ENCODE measurements at regions not wholly inside any gene's neighbourhood (a gene's known extent, or its start where the extent isn't known, plus 50 kb on each side); places are given as distances from the start of the nearest gene placed in this dataset.
A peak's percentile ranks its signal among the peaks of the same experiment; 100 is the strongest.

DNA sequence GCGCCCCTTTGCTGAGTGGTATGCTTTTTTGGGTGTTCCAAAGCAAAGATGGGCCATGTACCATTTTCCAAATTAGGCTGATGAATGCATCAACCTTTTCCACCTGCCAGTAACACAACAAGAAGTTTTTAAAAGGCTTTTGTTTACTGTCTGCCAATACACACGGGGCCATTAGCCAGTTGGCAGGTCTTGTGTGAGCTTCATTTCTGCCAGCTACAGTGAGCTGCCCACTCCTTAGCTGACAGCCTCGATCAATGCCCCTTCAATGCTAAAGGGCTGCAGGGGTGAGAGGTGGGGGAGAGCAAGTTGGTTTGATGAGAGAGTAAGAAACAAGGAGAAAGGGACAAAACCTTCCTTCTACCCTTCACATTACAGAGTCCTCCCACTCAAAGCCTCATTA is 128.7 kb downstream of the C5orf15 start:
- no peak overlapping the region for H3K27ac ChIP-seq
- WGBS, 2 donors = 39 to 54% methylated on average over 3 of the region's 3 CpGs
- H3K27me3 ChIP-seq = no peaks in the 10 kb centered on the region
- intact Hi-C loops (cut with DNase I; ENCODE audit: low total_unique reads) = no loop called here
- H3K4me1 ChIP-seq = peaks cover 4% of the 10 kb centered on the region
- TF ChIP-seq POLR2A (IDR thresholded peaks at IDR 0.05) (no peak), CTCF (IDR thresholded peaks at IDR 0.05) (no peak)
- H3K9me3 ChIP-seq = no peaks in the 10 kb centered on the region
- H3K4me3 ChIP-seq = no peak overlapping the region
- no peaks in the 10 kb centered on the region for H3K36me3 ChIP-seq (ENCODE audit: low read depth, missing control alignments)
- DNase-seq = peak; percentile 51

DNA sequence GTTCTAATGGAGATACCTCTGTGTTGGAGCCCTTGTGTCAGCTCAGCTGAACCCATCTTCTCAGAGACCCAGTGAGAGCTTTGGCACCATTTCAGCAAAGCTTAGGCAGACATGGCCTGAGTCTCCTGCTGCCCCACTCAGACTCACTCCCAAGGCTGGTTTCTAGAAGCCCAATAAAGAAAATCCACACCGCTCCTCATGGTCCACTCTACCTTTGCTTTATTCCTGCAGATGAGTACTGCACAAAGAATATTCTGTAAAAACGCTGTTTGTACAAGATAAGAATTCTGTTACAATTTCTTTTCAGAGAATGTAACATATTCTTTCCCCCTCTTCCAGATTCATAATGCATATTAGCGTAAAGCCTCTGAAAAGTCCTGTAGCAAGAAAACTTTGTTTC is 129.3 kb downstream of the C5orf15 start:
- intact Hi-C loops (cut with DNase I; ENCODE audit: low total_unique reads) = no loop called here

DNA sequence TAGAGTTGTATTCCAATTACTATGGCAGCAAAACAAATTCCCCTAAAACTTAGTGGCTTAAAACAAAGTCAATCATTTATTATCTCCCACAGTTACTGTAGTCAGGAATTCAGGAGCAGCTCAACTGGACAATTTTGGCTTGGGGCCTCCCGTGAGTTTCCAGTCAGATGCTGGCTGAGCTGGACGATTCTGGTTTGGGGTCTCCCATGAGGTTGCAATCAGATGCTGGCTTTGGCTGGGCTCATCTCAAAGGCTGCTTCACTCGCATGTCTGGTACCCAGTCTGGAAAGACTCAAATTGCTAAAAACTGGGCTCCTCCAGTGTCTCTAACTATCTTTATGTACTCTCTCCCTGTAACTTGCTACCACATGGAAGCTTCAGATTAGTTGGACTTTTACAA is 130.1 kb downstream of the C5orf15 start:
- no peak overlapping the region for H3K27ac ChIP-seq
- DNase-seq = no peak
- H3K4me3 ChIP-seq = no peak overlapping the region
- intact Hi-C loops (cut with DNase I; ENCODE audit: low total_unique reads) = no loop called here
- peaks cover 4% of the 10 kb centered on the region for H3K4me1 ChIP-seq
- TF ChIP-seq CTCF (IDR thresholded peaks at IDR 0.05) = no peak
- H3K27me3 ChIP-seq = no peaks in the 10 kb centered on the region
- no peaks in the 10 kb centered on the region for H3K9me3 ChIP-seq
- WGBS, 2 donors = 70 to 89% methylated on average over 3 of the region's 3 CpGs
- H3K36me3 ChIP-seq (ENCODE audit: low read depth, missing control alignments) = no peaks in the 10 kb centered on the region

More for the DNA sequence above, 129.3 kb downstream of the C5orf15 start:
- Histone ChIP-seq H3K27me3 (no peaks in the 10 kb centered on the region), H3K27ac (no peak overlapping the region), H3K36me3 (ENCODE audit: low read depth, missing control alignments) (no peaks in the 10 kb centered on the region), H3K4me1 (peaks cover 4% of the 10 kb centered on the region), H3K4me3 (no peak overlapping the region), H3K9me3 (no peaks in the 10 kb centered on the region)
- WGBS, 2 donors = 58 to 66% methylated on average over 3 of the region's 3 CpGs
- DNase-seq = no peak
- TF ChIP-seq POLR2A (IDR thresholded peaks at IDR 0.05) (no peak), CTCF (IDR thresholded peaks at IDR 0.05) (no peak)

DNA sequence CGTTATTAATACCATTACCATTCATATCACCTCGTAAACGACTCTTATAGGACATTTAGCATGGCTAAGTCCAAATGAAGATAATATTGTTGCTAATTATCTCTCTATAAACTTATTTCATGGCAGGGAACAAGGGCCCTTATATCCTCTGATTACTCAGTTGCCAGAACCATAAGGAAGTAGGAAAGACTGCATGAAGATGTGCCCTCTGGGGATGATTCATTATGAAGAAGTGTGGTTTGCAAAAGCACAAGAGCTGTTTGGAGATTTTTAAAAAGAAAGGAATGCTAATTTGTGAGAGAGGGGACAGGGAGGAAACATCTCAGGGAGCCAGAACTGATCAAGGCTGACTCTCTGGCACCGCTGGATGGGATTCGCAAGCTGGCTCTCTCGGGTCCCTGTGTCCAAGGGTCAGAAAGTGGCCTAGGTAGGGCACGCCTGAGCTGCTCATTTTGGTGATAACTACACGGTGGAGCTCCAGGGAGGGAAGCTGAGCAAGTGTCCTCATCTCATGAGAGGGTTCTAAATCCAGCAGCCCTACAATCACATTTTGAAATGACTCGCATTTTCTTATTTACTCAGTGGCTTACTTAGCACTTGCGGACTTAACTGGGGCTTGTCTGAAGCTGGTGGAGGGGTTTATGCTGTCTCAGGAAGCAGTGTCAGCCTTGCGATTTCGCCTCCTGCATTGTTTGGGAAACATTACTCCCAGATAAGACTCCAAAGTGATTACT is 136.8 kb downstream of the C5orf15 start:
- H3K27me3 ChIP-seq = no peaks in the 10 kb centered on the region
- intact Hi-C loops (cut with DNase I; ENCODE audit: low total_unique reads) = no loop called here
- no peaks in the 10 kb centered on the region for H3K36me3 ChIP-seq (ENCODE audit: low read depth, missing control alignments)
- H3K9me3 ChIP-seq = no peaks in the 10 kb centered on the region
- TF ChIP-seq POLR2A (IDR thresholded peaks at IDR 0.05) (no peak), CTCF (IDR thresholded peaks at IDR 0.05) (no peak)
- no peaks in the 10 kb centered on the region for H3K4me1 ChIP-seq
- no peak for DNase-seq
- 59 to 73% methylated on average over 12 of the region's 12 CpGs for WGBS, 2 donors
- H3K27ac ChIP-seq = no peak overlapping the region
- no peak overlapping the region for H3K4me3 ChIP-seq

DNA sequence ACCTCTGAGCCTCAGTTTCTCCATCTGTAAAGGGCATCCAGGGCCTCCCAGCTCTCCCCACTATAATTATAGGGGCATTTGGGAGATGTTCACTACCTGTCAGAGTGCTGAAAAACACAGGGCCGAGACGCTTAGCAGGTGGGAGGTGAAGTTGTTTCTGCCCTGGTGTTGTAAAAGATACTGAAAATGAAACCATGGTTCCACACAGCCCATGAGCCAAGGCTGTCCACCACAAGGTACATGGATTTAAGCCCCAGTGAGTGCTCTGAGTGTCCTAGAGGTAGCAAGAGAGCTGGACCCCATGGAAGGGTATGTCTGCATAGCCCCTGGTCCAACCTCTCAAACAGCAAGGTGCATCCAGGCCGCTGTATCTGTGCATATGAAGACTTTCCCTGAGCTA is 137.5 kb downstream of the C5orf15 start:
- H3K36me3 ChIP-seq (ENCODE audit: low read depth, missing control alignments) = no peaks in the 10 kb centered on the region
- WGBS, 2 donors = 91 to 93% methylated on average over 3 of the region's 3 CpGs
- intact Hi-C loops (cut with DNase I; ENCODE audit: low total_unique reads) = no loop called here
- DNase-seq = no peak
- H3K4me1 ChIP-seq = no peaks in the 10 kb centered on the region
- no peaks in the 10 kb centered on the region for H3K9me3 ChIP-seq
- no peak overlapping the region for H3K4me3 ChIP-seq
- TF ChIP-seq POLR2A (IDR thresholded peaks at IDR 0.05) = no peak
- no peak for TF ChIP-seq CTCF (IDR thresholded peaks at IDR 0.05)
- H3K27ac ChIP-seq = no peak overlapping the region
- no peaks in the 10 kb centered on the region for H3K27me3 ChIP-seq

All from testis (tissue), 2 donors.